KMS-11 (cell line): ENCODE measurements at regions not wholly inside any gene's neighbourhood (a gene's known extent, or its start where the extent isn't known, plus 50 kb on each side); places are given as distances from the start of the nearest gene placed in this dataset.

Source experiments
- H2AFZ ChIP-seq: fragments of 200-600 bp; sonication (generic); 2 replicates; pipeline ENCODE4 v1.6.1; 2016; ENCODE audit warnings: antibody characterized with exemption, mixed run types, low read depth
- H3K27ac ChIP-seq: fragments of 200-600 bp; sonication (generic); 2 replicates; pipeline ENCODE4 v1.6.1; 2016; ENCODE audit warnings: mild to moderate bottlenecking, mixed run types
- H3K27me3 ChIP-seq: fragments of 200-600 bp; sonication (generic); 2 replicates; pipeline ENCODE4 v1.6.1; 2017; ENCODE audit warnings: mild to moderate bottlenecking, low read depth, mixed run types, moderate library complexity; ENCODE audit not compliant: insufficient read depth
- H3K36me3 ChIP-seq: fragments of 200-600 bp; sonication (generic); 2 replicates; pipeline ENCODE4 v1.6.1; 2017; ENCODE audit warnings: mild to moderate bottlenecking, mixed run types; ENCODE audit not compliant: insufficient read depth
- H3K4me1 ChIP-seq: fragments of 200-600 bp; sonication (generic); 2 replicates; pipeline ENCODE4 v1.6.1; 2016; ENCODE audit warnings: mild to moderate bottlenecking, low read depth, mixed run types; ENCODE audit not compliant: poor library complexity, severe bottlenecking
- H3K4me2 ChIP-seq: fragments of 200-600 bp; sonication (generic); 2 replicates; pipeline ENCODE4 v1.7.0; 2016; ENCODE audit warnings: mild to moderate bottlenecking, mixed run types
- H3K4me3 ChIP-seq: fragments of 200-600 bp; sonication (generic); IDR thresholded peaks from 2 replicates; pipeline ENCODE4 v1.6.1; 2017; ENCODE audit warnings: low read depth, low read length, mixed read lengths; ENCODE audit not compliant: insufficient read depth
- H3K79me2 ChIP-seq: fragments of 200-600 bp; sonication (generic); 2 replicates; pipeline ENCODE4 v1.6.1; 2016; ENCODE audit warnings: low read depth, mixed run types; ENCODE audit not compliant: insufficient read depth
- H3K9ac ChIP-seq: fragments of 200-600 bp; sonication (generic); 2 replicates; pipeline ENCODE4 v1.6.1; 2016; ENCODE audit warnings: mild to moderate bottlenecking, mixed run types
- H4K20me1 ChIP-seq: fragments of 200-600 bp; sonication (generic); 2 replicates; pipeline ENCODE4 v1.6.1; 2016; ENCODE audit warnings: mild to moderate bottlenecking, mixed run types; ENCODE audit not compliant: insufficient read depth
- CTCF ChIP-seq: fragments of 200-600 bp; sonication (generic); conservative IDR thresholded peaks from 2 replicates; pipeline ENCODE4 v1.6.1; 2017; ENCODE audit warnings: low read depth, mild to moderate bottlenecking, antibody characterized with exemption, low read length, moderate library complexity, mixed read lengths

- Histone ChIP-seq H3K27ac (no peak overlapping the region), H4K20me1 (no peaks in the 10 kb centered on the region), H3K27me3 (no peaks in the 10 kb centered on the region), H2AFZ (no peak overlapping the region), H3K4me3 (no peak overlapping the region), H3K4me2 (no peak overlapping the region), H3K4me1 (no peaks in the 10 kb centered on the region), H3K9ac (no peak overlapping the region), H3K36me3 (no peaks in the 10 kb centered on the region), H3K79me2 (no peaks in the 10 kb centered on the region)
- TF ChIP-seq CTCF = no peak
Observed at GRCh38 chr11:93271596-93271995, 58.9 kb upstream of the DEUP1 start.

GRCh38 chr11:93274851-93275250 is 55.7 kb upstream of the DEUP1 start:
- H3K4me2 ChIP-seq = no peak overlapping the region
- H2AFZ ChIP-seq = no peak overlapping the region
- no peaks in the 10 kb centered on the region for H3K79me2 ChIP-seq
- no peaks in the 10 kb centered on the region for H3K27me3 ChIP-seq
- H3K36me3 ChIP-seq = no peaks in the 10 kb centered on the region
- H3K4me1 ChIP-seq = no peaks in the 10 kb centered on the region
- H3K27ac ChIP-seq = no peak overlapping the region
- no peak overlapping the region for H3K9ac ChIP-seq
- no peaks in the 10 kb centered on the region for H4K20me1 ChIP-seq
- TF ChIP-seq CTCF = no peak
- no peak overlapping the region for H3K4me3 ChIP-seq

GRCh38 chr11:93278976-93279375 is 51.6 kb upstream of the DEUP1 start:
- no peak for TF ChIP-seq CTCF
- H3K4me1 ChIP-seq = no peaks in the 10 kb centered on the region
- no peak overlapping the region for H3K9ac ChIP-seq
- no peak overlapping the region for H3K4me2 ChIP-seq
- no peak overlapping the region for H3K4me3 ChIP-seq
- H3K79me2 ChIP-seq = no peaks in the 10 kb centered on the region
- no peaks in the 10 kb centered on the region for H3K36me3 ChIP-seq
- no peaks in the 10 kb centered on the region for H4K20me1 ChIP-seq
- no peak overlapping the region for H2AFZ ChIP-seq
- H3K27ac ChIP-seq = no peak overlapping the region
- no peaks in the 10 kb centered on the region for H3K27me3 ChIP-seq

GRCh38 chr11:93279851-93280347 is 50.6 kb upstream of the DEUP1 start:
- H3K27ac ChIP-seq = no peak overlapping the region
- no peak overlapping the region for H2AFZ ChIP-seq
- H3K9ac ChIP-seq = no peak overlapping the region
- no peaks in the 10 kb centered on the region for H3K27me3 ChIP-seq
- H3K4me3 ChIP-seq = no peak overlapping the region
- no peak for TF ChIP-seq CTCF
- H3K4me2 ChIP-seq = no peak overlapping the region
- H3K79me2 ChIP-seq = no peaks in the 10 kb centered on the region
- no peaks in the 10 kb centered on the region for H3K4me1 ChIP-seq
- no peaks in the 10 kb centered on the region for H3K36me3 ChIP-seq
- no peaks in the 10 kb centered on the region for H4K20me1 ChIP-seq
